Fibroblast of skin of left biceps (primary cell): ENCODE measurements at regions not wholly inside any gene's neighbourhood (a gene's known extent, or its start where the extent isn't known, plus 50 kb on each side); places are given as distances from the start of the nearest gene placed in this dataset.

Source experiments
- DNase-seq, 2 experiments: peaks; one replicate each; pipeline ENCODE4 v3.0.0-alpha.2; 2013; ENCODE audit warnings: low read depth in 2 of 2

GRCh38 chr21:32216293-32216692 lies 62.6 kb downstream of the MIS18A start:
- DNase-seq: no peak

GRCh38 chr21:32215306-32215685 lies 63.6 kb downstream of the MIS18A start:
- no peak for DNase-seq

GRCh38 chr21:32214654-32215305 lies 64.1 kb downstream of the MIS18A start:
- DNase-seq: no peak

- DNase-seq: no peak
These were observed 66.7 kb downstream of the MIS18A start for GRCh38 chr21:32212116-32212515.

- DNase-seq: no peak
These were observed 67.5 kb downstream of the MIS18A start for GRCh38 chr21:32211306-32211705.

GRCh38 chr21:32209580-32209979 lies 69.3 kb downstream of the MIS18A start:
- DNase-seq: no peak

GRCh38 chr21:32207406-32207716 lies 71.5 kb downstream of the MIS18A start:
- DNase-seq: no peak

GRCh38 chr21:32206631-32207405 lies 72.0 kb downstream of the MIS18A start:
- DNase-seq: no peak

- no peak for DNase-seq
These were observed 74.9 kb downstream of the MIS18A start for GRCh38 chr21:32203877-32204480.

GRCh38 chr21:32200029-32200428 lies 78.8 kb downstream of the MIS18A start:
- DNase-seq: no peak

GRCh38 chr21:32198384-32198783 lies 80.5 kb downstream of the MIS18A start:
- DNase-seq: no peak

- DNase-seq: no peak
These were observed 81.0 kb downstream of the MIS18A start for GRCh38 chr21:32197896-32198295.

- no peak for DNase-seq
These were observed 82.8 kb downstream of the MIS18A start for GRCh38 chr21:32196001-32196400.

- DNase-seq: no peak
These were observed 85.8 kb downstream of the MIS18A start for GRCh38 chr21:32193098-32193465.

GRCh38 chr21:32192291-32193097 lies 86.4 kb downstream of the MIS18A start:
- no peak for DNase-seq

- DNase-seq: no peak
These were observed 88.2 kb downstream of the MIS18A start for GRCh38 chr21:32190493-32191144.

- DNase-seq: no peak
These were observed 89.0 kb downstream of the MIS18A start for GRCh38 chr21:32189688-32190483.

- DNase-seq: no peak
These were observed 92.0 kb downstream of the MIS18A start for GRCh38 chr21:32186804-32187203.

GRCh38 chr21:32185726-32186125 lies 93.1 kb downstream of the MIS18A start:
- DNase-seq: no peak

- no peak for DNase-seq
These were observed 93.7 kb downstream of the MIS18A start for GRCh38 chr21:32185103-32185502.

GRCh38 chr21:32184485-32184884 lies 94.4 kb downstream of the MIS18A start:
- DNase-seq: no peak
